CD4-positive, alpha-beta T cell (primary cell): ENCODE measurements at regions not wholly inside any gene's neighbourhood (a gene's known extent, or its start where the extent isn't known, plus 50 kb on each side); places are given as distances from the start of the nearest gene placed in this dataset.

ENCODE experiments used
- ATAC-seq: fragments of 200-7000 bp; cut with Tn5 transposase; one replicate; pipeline ENCODE4 v1.10.0; 2022; ENCODE audit warnings: mild to moderate bottlenecking; ENCODE audit not compliant: poor library complexity
- CTCF ChIA-PET: fragments of 350-600 bp; sonication (Branson Sonifier 250); formaldehyde crosslinking; loops from one replicate; lab custom pipeline; 2021; ENCODE audit warnings: antibody characterized with exemption, inconsistent platforms; lab: Charles Lee
- POLR2A ChIA-PET: fragments of 350-600 bp; sonication (Branson Sonifier 250); formaldehyde crosslinking; loops from one replicate; lab custom pipeline; 2021; ENCODE audit warnings: antibody characterized with exemption, inconsistent platforms; lab: Charles Lee
- DNase-seq, 14 experiments: peaks; one replicate each; pipeline ENCODE4 v3.0.0-alpha.2; 2013 to 2020; ENCODE audit warnings: mixed read lengths in 2 of 14
- H3K27ac ChIP-seq, 2 donors: one replicate each; pipeline versions ENCODE4 v1.5.1 to v1.7.0; 2013; ENCODE audit warnings: low read length in 2 of 2, low read depth in 1 of 2, mild to moderate bottlenecking in 1 of 2
- H3K27me3 ChIP-seq, 2 experiments: 1 replicate in 1 of 2; 2 replicates in 1 of 2; pipeline versions ENCODE4 v1.6.1 to v1.7.0; 2013; ENCODE audit warnings: low read length in 2 of 2, control low read depth in 1 of 2, mild to moderate bottlenecking in 1 of 2, moderate library complexity in 1 of 2; ENCODE audit not compliant: insufficient read depth in 2 of 2, control insufficient read depth in 1 of 2
- H3K36me3 ChIP-seq: one replicate; pipeline ENCODE4 v1.6.1; 2013; ENCODE audit warnings: low read length, control low read depth; ENCODE audit not compliant: insufficient read depth
- H3K4me1 ChIP-seq: one replicate; pipeline ENCODE4 v1.6.1; 2013; ENCODE audit warnings: low read length, control low read depth; ENCODE audit not compliant: insufficient read depth
- H3K4me3 ChIP-seq: one replicate; pipeline ENCODE4 v1.5.1; 2013; ENCODE audit warnings: mild to moderate bottlenecking, low read length, moderate library complexity
- H3K9me3 ChIP-seq, 2 experiments: 1 replicate in 1 of 2; 2 replicates in 1 of 2; pipeline versions ENCODE4 v1.6.1 to v1.7.0; 2013; ENCODE audit warnings: low read length in 2 of 2, mild to moderate bottlenecking in 2 of 2, control low read depth in 1 of 2, moderate library complexity in 1 of 2; ENCODE audit not compliant: control insufficient read depth in 1 of 2, insufficient read depth in 1 of 2
- H3K27ac Mint-ChIP-seq: one replicate; pipeline ENCODE4 v1.8.0; 2020; ENCODE audit warnings: mixed read lengths
- H3K27me3 Mint-ChIP-seq: one replicate; pipeline ENCODE4 v1.8.0; 2021; ENCODE audit warnings: mixed read lengths
- H3K36me3 Mint-ChIP-seq: one replicate; pipeline ENCODE4 v1.8.0; 2021; ENCODE audit warnings: low read depth, mixed read lengths
- H3K4me1 Mint-ChIP-seq: one replicate; pipeline ENCODE4 v1.8.0; 2021; ENCODE audit warnings: low read depth, mixed read lengths
- H3K4me3 Mint-ChIP-seq: one replicate; pipeline ENCODE4 v1.8.0; 2020; ENCODE audit warnings: mild to moderate bottlenecking, mixed read lengths
- H3K9me3 Mint-ChIP-seq: one replicate; pipeline ENCODE4 v1.8.0; 2020; ENCODE audit warnings: mixed read lengths
- CTCF ChIP-seq: fragments of 200-600 bp; IDR thresholded peaks from one replicate; pipeline ENCODE4 v1.8.0; 2022; ENCODE audit warnings: antibody characterized with exemption, mild to moderate bottlenecking
- intact Hi-C, 2 experiments: fragments of 100-400 bp; cut with DNase I in 1 of 2; cut with micrococcal nuclease in 1 of 2; formaldehyde crosslinking; loops; one replicate each; pipeline versions ENCODE4 v1.15.1 to v1.9.0; 2023 to 2025; cut with DNase I, micrococcal nuclease

GRCh38 chr21:31548688-31549087 lies 110.8 kb upstream of the SOD1 start:
- peaks cover under 1% of the 10 kb centered on the region for H3K4me1 ChIP-seq
- ChIA-PET POLR2A (interaction anchor here (0.7 kb wide), 1 partner anchor 11 kb away, joined by 3 read pairs; no protein-coding TSS in a partner anchor), CTCF (no interaction called here)
- H3K4me3 ChIP-seq, result no peak overlapping the region
- H3K9me3 Mint-ChIP-seq, result no peaks in the 10 kb centered on the region
- intact Hi-C loops, result no loop called here
- no peaks in the 10 kb centered on the region for H3K36me3 Mint-ChIP-seq
- ATAC-seq (no peak), DNase-seq (no peak)
- TF ChIP-seq CTCF, result no peak
- H3K27me3 Mint-ChIP-seq, result no peaks in the 10 kb centered on the region
- H3K4me3 Mint-ChIP-seq, result no peak overlapping the region
- no peak overlapping the region for H3K27ac Mint-ChIP-seq
- H3K4me1 Mint-ChIP-seq, result no peaks in the 10 kb centered on the region
- H3K27ac ChIP-seq, result no peak overlapping the region
- H3K9me3 ChIP-seq, result no peaks in the 10 kb centered on the region
- no peaks in the 10 kb centered on the region for H3K36me3 ChIP-seq
- H3K27me3 ChIP-seq, result no peaks in the 10 kb centered on the region

- CTCF ChIA-PET, result no interaction called here
- Mint-ChIP-seq H3K27me3 (no peaks in the 10 kb centered on the region), H3K9me3 (no peaks in the 10 kb centered on the region), H3K4me3 (no peak overlapping the region), H3K27ac (no peak overlapping the region), H3K36me3 (no peaks in the 10 kb centered on the region), H3K4me1 (no peaks in the 10 kb centered on the region)
- Histone ChIP-seq H3K9me3 (no peaks in the 10 kb centered on the region), H3K4me3 (no peak overlapping the region), H3K36me3 (no peaks in the 10 kb centered on the region), H3K4me1 (no peaks in the 10 kb centered on the region), H3K27me3 (no peaks in the 10 kb centered on the region), H3K27ac (no peak overlapping the region)
- intact Hi-C loops, result no loop called here
- ATAC-seq (no peak), DNase-seq (no peak)
- POLR2A ChIA-PET, result interaction anchor here (0.5 kb wide), 1 partner anchor 140 kb away, joined by 4 read pairs; no protein-coding TSS in a partner anchor
- no peak for TF ChIP-seq CTCF
Observed at GRCh38 chr21:31546443-31547170, 112.9 kb upstream of the SOD1 start.

GRCh38 chr21:31545036-31545435 lies 114.5 kb upstream of the SOD1 start:
- DNase-seq, result no peak
- Histone ChIP-seq H3K9me3 (no peaks in the 10 kb centered on the region), H3K4me1 (no peaks in the 10 kb centered on the region), H3K4me3 (no peak overlapping the region), H3K27me3 (no peaks in the 10 kb centered on the region), H3K36me3 (no peaks in the 10 kb centered on the region), H3K27ac (no peak overlapping the region)
- no peaks in the 10 kb centered on the region for H3K4me1 Mint-ChIP-seq
- H3K9me3 Mint-ChIP-seq, result no peaks in the 10 kb centered on the region
- no peaks in the 10 kb centered on the region for H3K36me3 Mint-ChIP-seq
- TF ChIP-seq CTCF, result no peak
- H3K27ac Mint-ChIP-seq, result no peak overlapping the region
- H3K27me3 Mint-ChIP-seq, result no peaks in the 10 kb centered on the region
- ChIA-PET CTCF (interaction anchor here (1.8 kb wide), 1 partner anchor 14 kb away, joined by 3 read pairs; no protein-coding TSS in a partner anchor), POLR2A (no interaction called here)
- intact Hi-C loops, result no loop called here
- no peak overlapping the region for H3K4me3 Mint-ChIP-seq
- ATAC-seq, result no peak
